Trophoblast cell (in vitro differentiated cells and primary cell): ENCODE measurements at regions not wholly inside any gene's neighbourhood (a gene's known extent, or its start where the extent isn't known, plus 50 kb on each side); places are given as distances from the start of the nearest gene placed in this dataset.

ENCODE experiments used
- DNase-seq, 2 donors: peaks; one replicate each; pipeline ENCODE4 v3.0.0-alpha.2; 2016
- H2AFZ ChIP-seq: 2 replicates; pipeline ENCODE4 v1.6.1; 2013; ENCODE audit warnings: low read length, moderate library complexity, mild to moderate bottlenecking; ENCODE audit not compliant: insufficient read depth, poor library complexity
- H2AK5ac ChIP-seq: 2 replicates; pipeline ENCODE4 v1.6.1; 2013; ENCODE audit warnings: mild to moderate bottlenecking, low read length
- H2BK120ac ChIP-seq: 2 replicates; pipeline ENCODE4 v1.6.1; 2013; ENCODE audit warnings: low read length, mild to moderate bottlenecking, moderate library complexity; ENCODE audit not compliant: insufficient read depth, poor library complexity
- H2BK12ac ChIP-seq: 2 replicates; pipeline ENCODE4 v1.6.1; 2013; ENCODE audit warnings: mild to moderate bottlenecking, low read length, moderate library complexity
- H2BK5ac ChIP-seq: 2 replicates; pipeline ENCODE4 v1.6.1; 2013; ENCODE audit warnings: low read length, low read depth, moderate library complexity, mild to moderate bottlenecking; ENCODE audit not compliant: poor library complexity
- H3K14ac ChIP-seq: 2 replicates; pipeline ENCODE4 v1.6.1; 2013; ENCODE audit warnings: mild to moderate bottlenecking, low read length
- H3K18ac ChIP-seq: 2 replicates; pipeline ENCODE4 v1.6.1; 2013; ENCODE audit warnings: mild to moderate bottlenecking, low read length
- H3K23ac ChIP-seq: 2 replicates; pipeline ENCODE4 v1.6.1; 2013; ENCODE audit warnings: low read length
- H3K27ac ChIP-seq: 2 replicates; pipeline ENCODE4 v1.5.1; 2013; ENCODE audit warnings: low read depth, mild to moderate bottlenecking, inconsistent platforms, low read length, moderate library complexity
- H3K27me3 ChIP-seq: 2 replicates; pipeline ENCODE4 v1.6.1; 2013; ENCODE audit warnings: inconsistent platforms, mild to moderate bottlenecking, low read length, moderate library complexity; ENCODE audit not compliant: insufficient read depth
- H3K36me3 ChIP-seq, 2 experiments: 1 replicate in 1 of 2; 2 replicates in 1 of 2; pipeline ENCODE4 v1.6.1; 2013; ENCODE audit warnings: low read length in 2 of 2, mild to moderate bottlenecking in 2 of 2, moderate library complexity in 1 of 2; ENCODE audit not compliant: insufficient read depth in 2 of 2, control insufficient read depth in 1 of 2
- H3K4ac ChIP-seq: 2 replicates; pipeline ENCODE4 v1.6.1; 2013; ENCODE audit warnings: low read depth, mild to moderate bottlenecking, low read length, moderate library complexity
- H3K4me1 ChIP-seq, 2 experiments: 1 replicate in 1 of 2; 2 replicates in 1 of 2; pipeline ENCODE4 v1.6.1; 2013; ENCODE audit warnings: low read length in 2 of 2, mild to moderate bottlenecking in 2 of 2, moderate library complexity in 1 of 2; ENCODE audit not compliant: insufficient read depth in 2 of 2, control insufficient read depth in 1 of 2
- H3K4me2 ChIP-seq: 2 replicates; pipeline ENCODE4 v1.6.1; 2013; ENCODE audit warnings: inconsistent platforms, mild to moderate bottlenecking, low read length, moderate library complexity
- H3K4me3 ChIP-seq: 2 replicates; pipeline ENCODE4 v1.5.1; 2013; ENCODE audit warnings: mild to moderate bottlenecking, low read depth, low read length, inconsistent platforms
- H3K79me1 ChIP-seq: one replicate; pipeline ENCODE4 v1.6.1; 2013; ENCODE audit warnings: low read length
- H3K79me2 ChIP-seq: 2 replicates; pipeline ENCODE4 v1.6.1; 2013; ENCODE audit warnings: low read length, mild to moderate bottlenecking; ENCODE audit not compliant: control insufficient read depth, insufficient read depth, poor library complexity
- H3K9ac ChIP-seq: 2 replicates; pipeline ENCODE4 v1.6.1; 2013; ENCODE audit warnings: mild to moderate bottlenecking, low read length
- H3K9me3 ChIP-seq: 2 replicates; pipeline ENCODE4 v1.6.1; 2013; ENCODE audit warnings: low read depth, mild to moderate bottlenecking, control low read depth, inconsistent platforms, low read length; ENCODE audit not compliant: insufficient read depth
- H4K12ac ChIP-seq: 2 replicates; pipeline ENCODE4 v1.6.1; 2013; ENCODE audit warnings: low read depth, mild to moderate bottlenecking, low read length, moderate library complexity
- H4K8ac ChIP-seq: 2 replicates; pipeline ENCODE4 v1.6.1; 2013; ENCODE audit warnings: low read depth, mild to moderate bottlenecking, low read length, moderate library complexity
- H4K91ac ChIP-seq: one replicate; pipeline ENCODE4 v1.6.1; 2013; ENCODE audit warnings: low read depth, mild to moderate bottlenecking, low read length, moderate library complexity
- WGBS: extraction: QIAGEN DNeasy Blood & Tissue Kit; methylation state at CpG from one replicate; pipeline ENCODE4 v1.1.7; 2013; ENCODE audit warnings: missing lambda C conversion rate; ENCODE audit not compliant: insufficient read length, insufficient coverage; ENCODE audit errors: extremely low coverage; 5-methylcytosine and 5-hydroxymethylcytosine counted together

DNA sequence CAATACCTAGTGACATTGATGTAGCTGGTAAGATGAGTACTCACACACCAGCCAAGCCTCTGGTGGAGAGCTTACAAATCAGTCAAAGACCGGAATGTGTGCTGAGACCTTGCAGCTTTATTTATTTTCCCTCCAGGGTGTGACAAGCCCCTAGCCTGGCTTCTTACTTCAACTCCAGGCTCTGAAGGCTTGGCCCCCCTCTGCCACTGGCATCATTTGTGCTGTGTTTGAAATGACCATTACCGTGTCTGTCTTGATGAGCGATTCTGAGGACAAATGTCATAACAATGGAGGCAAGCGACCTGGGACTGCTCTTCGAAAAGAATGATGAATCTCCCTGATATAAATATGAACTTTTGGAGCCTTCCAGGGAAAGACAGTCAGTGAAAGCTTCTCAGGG, 749.9 kb upstream of the HS6ST1 start:
- Histone ChIP-seq H3K4me3 (no peak overlapping the region), H3K9ac (no peak overlapping the region), H3K79me1 (no peaks in the 10 kb centered on the region), H4K8ac (no peak overlapping the region), H3K18ac (no peak overlapping the region), H3K4me1 (no peaks in the 10 kb centered on the region), H2AK5ac (no peak overlapping the region), H4K91ac (no peak overlapping the region), H3K23ac (no peak overlapping the region), H2BK12ac (no peak overlapping the region), H2BK5ac (no peak overlapping the region), H4K12ac (no peak overlapping the region), H3K9me3 (peaks cover 1% of the 10 kb centered on the region), H3K36me3 (no peaks in the 10 kb centered on the region), H2AFZ (no peak overlapping the region), H3K4me2 (no peak overlapping the region), H3K27ac (no peak overlapping the region), H3K14ac (no peak overlapping the region), H3K4ac (no peak overlapping the region), H3K79me2 (no peaks in the 10 kb centered on the region), H2BK120ac (no peak overlapping the region), H3K27me3 (no peaks in the 10 kb centered on the region)
- WGBS, result no CpG with 5 or more reads among the region's 5 CpGs
- no peak for DNase-seq

- no peak overlapping the region for H3K9ac ChIP-seq
- no peak overlapping the region for H4K12ac ChIP-seq
- H2AFZ ChIP-seq, result no peak overlapping the region
- peaks cover 1% of the 10 kb centered on the region for H3K9me3 ChIP-seq
- no peak overlapping the region for H2AK5ac ChIP-seq
- H3K4me2 ChIP-seq, result no peak overlapping the region
- H3K23ac ChIP-seq, result no peak overlapping the region
- H3K27me3 ChIP-seq, result no peaks in the 10 kb centered on the region
- H3K4me1 ChIP-seq, result no peaks in the 10 kb centered on the region
- no peak overlapping the region for H3K14ac ChIP-seq
- no peak overlapping the region for H4K8ac ChIP-seq
- H3K27ac ChIP-seq, result no peak overlapping the region
- H2BK120ac ChIP-seq, result no peak overlapping the region
- H3K4ac ChIP-seq, result no peak overlapping the region
- H3K4me3 ChIP-seq, result no peak overlapping the region
- no peaks in the 10 kb centered on the region for H3K79me2 ChIP-seq
- WGBS, result no CpG with 5 or more reads among the region's 12 CpGs
- H2BK12ac ChIP-seq, result no peak overlapping the region
- H2BK5ac ChIP-seq, result no peak overlapping the region
- no peaks in the 10 kb centered on the region for H3K36me3 ChIP-seq
- DNase-seq, result no peak
- no peak overlapping the region for H4K91ac ChIP-seq
- no peak overlapping the region for H3K18ac ChIP-seq
- H3K79me1 ChIP-seq, result no peaks in the 10 kb centered on the region
Observed at GRCh38 chr2:129069875-129070594, 751.4 kb upstream of the HS6ST1 start.

DNA sequence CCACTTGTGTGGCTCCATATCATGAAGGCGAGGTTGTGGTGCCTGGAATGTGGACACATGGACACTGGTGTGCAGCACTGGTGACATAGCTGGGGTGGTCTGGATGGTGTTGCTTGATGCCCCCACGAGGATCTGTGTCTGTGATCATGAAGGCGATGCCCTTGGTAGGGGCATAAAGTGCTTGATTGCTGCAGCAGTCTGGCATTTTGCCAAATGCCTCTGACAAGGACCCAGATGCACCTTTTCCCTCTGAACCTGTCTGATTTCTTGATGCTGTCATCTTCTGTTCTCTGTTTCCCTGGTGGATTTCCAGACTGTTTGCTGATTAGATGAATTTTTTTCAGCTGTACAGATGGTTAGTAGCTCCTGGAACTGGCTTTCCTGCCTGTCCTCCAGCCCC, 752.0 kb upstream of the HS6ST1 start:
- no peaks in the 10 kb centered on the region for H3K79me2 ChIP-seq
- no peak overlapping the region for H4K91ac ChIP-seq
- no peak overlapping the region for H3K23ac ChIP-seq
- H2AFZ ChIP-seq, result no peak overlapping the region
- no peak overlapping the region for H2BK12ac ChIP-seq
- H3K9me3 ChIP-seq, result peaks cover 1% of the 10 kb centered on the region
- no peak overlapping the region for H4K8ac ChIP-seq
- no peak overlapping the region for H3K27ac ChIP-seq
- no peaks in the 10 kb centered on the region for H3K36me3 ChIP-seq
- H2BK120ac ChIP-seq, result no peak overlapping the region
- H3K27me3 ChIP-seq, result no peaks in the 10 kb centered on the region
- H2AK5ac ChIP-seq, result no peak overlapping the region
- H2BK5ac ChIP-seq, result no peak overlapping the region
- no peaks in the 10 kb centered on the region for H3K4me1 ChIP-seq
- no CpG with 5 or more reads among the region's 3 CpGs for WGBS
- no peak overlapping the region for H3K18ac ChIP-seq
- no peak overlapping the region for H3K9ac ChIP-seq
- no peak overlapping the region for H3K4me3 ChIP-seq
- DNase-seq, result no peak
- no peaks in the 10 kb centered on the region for H3K79me1 ChIP-seq
- no peak overlapping the region for H3K4ac ChIP-seq
- no peak overlapping the region for H3K4me2 ChIP-seq
- no peak overlapping the region for H3K14ac ChIP-seq
- H4K12ac ChIP-seq, result no peak overlapping the region

- H3K4ac ChIP-seq, result no peak overlapping the region
Observed at GRCh38 chr2:129071531-129071930, 752.9 kb upstream of the HS6ST1 start.

More at GRCh38 chr2:129071531-129071930, 752.9 kb upstream of the HS6ST1 start:
- H2AK5ac ChIP-seq, result no peak overlapping the region
- no peak overlapping the region for H2BK5ac ChIP-seq
- H3K23ac ChIP-seq, result no peak overlapping the region
- H2AFZ ChIP-seq, result no peak overlapping the region
- no peaks in the 10 kb centered on the region for H3K79me2 ChIP-seq
- no peak overlapping the region for H3K18ac ChIP-seq
- H3K27me3 ChIP-seq, result no peaks in the 10 kb centered on the region
- H4K12ac ChIP-seq, result no peak overlapping the region
- H3K4me2 ChIP-seq, result no peak overlapping the region
- no peak overlapping the region for H4K8ac ChIP-seq
- WGBS, result 100% methylated on average over 1 of the region's 6 CpGs
- H2BK120ac ChIP-seq, result no peak overlapping the region
- H2BK12ac ChIP-seq, result no peak overlapping the region
- H4K91ac ChIP-seq, result no peak overlapping the region
- no peak overlapping the region for H3K14ac ChIP-seq
- no peak overlapping the region for H3K4me3 ChIP-seq
- H3K27ac ChIP-seq, result no peak overlapping the region
- peaks cover 1% of the 10 kb centered on the region for H3K9me3 ChIP-seq
- H3K79me1 ChIP-seq, result no peaks in the 10 kb centered on the region
- DNase-seq, result peak; percentile 13 to 48
- H3K9ac ChIP-seq, result no peak overlapping the region
- H3K36me3 ChIP-seq, result no peaks in the 10 kb centered on the region
- H3K4me1 ChIP-seq, result no peaks in the 10 kb centered on the region
